Endothelial cell (in vitro differentiated cells): ENCODE measurements at regions not wholly inside any gene's neighbourhood (a gene's known extent, or its start where the extent isn't known, plus 50 kb on each side); places are given as distances from the start of the nearest gene placed in this dataset.

Source experiments
- DNase-seq: peaks from one replicate; pipeline ENCODE4 v3.0.0; 2021; ENCODE audit warnings: low spot score
- H3K27ac Mint-ChIP-seq: one replicate; pipeline ENCODE4 v1.8.0; 2021; ENCODE audit warnings: mixed read lengths, inconsistent platforms; ENCODE audit not compliant: unreplicated experiment
- H3K27me3 Mint-ChIP-seq: one replicate; pipeline ENCODE4 v1.8.0; 2021; ENCODE audit warnings: mild to moderate bottlenecking, moderate library complexity, mixed read lengths, inconsistent platforms; ENCODE audit not compliant: unreplicated experiment
- H3K36me3 Mint-ChIP-seq: one replicate; pipeline ENCODE4 v1.8.0; 2021; ENCODE audit warnings: mild to moderate bottlenecking, low read depth, mixed read lengths, inconsistent platforms; ENCODE audit not compliant: unreplicated experiment
- H3K4me1 Mint-ChIP-seq: one replicate; pipeline ENCODE4 v1.8.0; 2021; ENCODE audit warnings: mild to moderate bottlenecking, mixed read lengths, inconsistent platforms; ENCODE audit not compliant: unreplicated experiment
- H3K4me3 Mint-ChIP-seq: one replicate; pipeline ENCODE4 v1.8.0; 2021; ENCODE audit warnings: mild to moderate bottlenecking, mixed read lengths, inconsistent platforms; ENCODE audit not compliant: unreplicated experiment
- H3K9me3 Mint-ChIP-seq: one replicate; pipeline ENCODE4 v1.8.0; 2021; ENCODE audit warnings: mixed read lengths, inconsistent platforms; ENCODE audit not compliant: unreplicated experiment
- CTCF ChIP-seq: fragments of 200-600 bp; sonication (generic); IDR thresholded peaks from one replicate; pipeline ENCODE4 v1.5.0; 2021; ENCODE audit warnings: antibody characterized with exemption; ENCODE audit not compliant: unreplicated experiment

- Mint-ChIP-seq H3K36me3 (no peaks in the 10 kb centered on the region), H3K4me3 (no peak overlapping the region), H3K9me3 (no peaks in the 10 kb centered on the region), H3K27ac (no peak overlapping the region), H3K4me1 (peaks cover 5% of the 10 kb centered on the region), H3K27me3 (peaks cover 2% of the 10 kb centered on the region)
- no peak for DNase-seq
- TF ChIP-seq CTCF, result no peak
Measured at GRCh38 chr13:85486663-85487062, 312.6 kb downstream of the SLITRK6 start.

DNA sequence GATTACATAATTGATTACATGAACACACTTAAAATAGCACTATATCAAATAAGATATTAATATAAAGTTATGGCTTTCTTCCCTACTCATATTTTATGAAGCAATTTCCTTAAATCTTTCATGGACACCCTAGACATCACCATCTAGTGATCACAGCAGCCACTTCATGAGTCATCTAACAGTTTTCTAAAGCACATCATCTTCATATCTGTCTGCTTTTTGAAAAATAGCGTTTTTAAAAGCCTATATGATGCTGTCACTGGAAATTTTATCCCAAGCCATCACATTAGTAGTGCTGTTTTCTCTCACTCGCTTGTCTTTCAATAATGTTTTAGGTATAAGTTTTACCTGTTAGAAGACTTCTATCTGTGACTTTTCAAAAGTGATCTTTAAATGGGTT is 326.1 kb downstream of the SLITRK6 start:
- Mint-ChIP-seq H3K4me1 (no peaks in the 10 kb centered on the region), H3K27me3 (no peaks in the 10 kb centered on the region), H3K27ac (no peak overlapping the region), H3K9me3 (no peaks in the 10 kb centered on the region), H3K4me3 (no peak overlapping the region), H3K36me3 (no peaks in the 10 kb centered on the region)
- DNase-seq, result no peak
- no peak for TF ChIP-seq CTCF

GRCh38 chr13:85469320-85469719 is 329.9 kb downstream of the SLITRK6 start:
- no peaks in the 10 kb centered on the region for H3K27me3 Mint-ChIP-seq
- H3K4me1 Mint-ChIP-seq, result peaks cover 3% of the 10 kb centered on the region
- no peak for DNase-seq
- H3K9me3 Mint-ChIP-seq, result no peaks in the 10 kb centered on the region
- no peaks in the 10 kb centered on the region for H3K36me3 Mint-ChIP-seq
- no peak overlapping the region for H3K4me3 Mint-ChIP-seq
- H3K27ac Mint-ChIP-seq, result no peak overlapping the region
- TF ChIP-seq CTCF, result no peak

GRCh38 chr13:85462792-85463425 is 336.3 kb downstream of the SLITRK6 start:
- Mint-ChIP-seq H3K4me1 (peaks cover 3% of the 10 kb centered on the region), H3K36me3 (peaks cover 6% of the 10 kb centered on the region), H3K27ac (no peak overlapping the region), H3K27me3 (no peaks in the 10 kb centered on the region), H3K4me3 (no peak overlapping the region), H3K9me3 (peaks cover 4% of the 10 kb centered on the region)
- no peak for DNase-seq
- no peak for TF ChIP-seq CTCF

DNA sequence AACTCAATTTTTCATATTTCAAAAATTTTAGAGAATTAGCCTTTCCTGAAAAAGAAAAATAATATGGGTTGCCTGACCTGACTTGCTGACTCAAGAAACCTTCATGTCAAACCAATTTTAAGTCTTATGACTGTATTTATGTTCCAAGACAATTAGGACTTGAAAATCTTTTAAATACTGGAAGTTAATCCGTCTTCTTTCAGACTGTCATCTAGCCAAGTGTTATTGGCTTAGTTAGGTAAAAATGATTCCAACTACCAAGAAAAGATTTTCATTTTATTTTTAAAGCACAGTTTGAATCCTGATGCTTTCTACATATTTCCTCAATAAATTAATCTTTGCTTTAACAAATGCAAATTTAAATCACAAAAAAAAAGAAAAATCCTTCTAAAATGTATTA is 337.6 kb downstream of the SLITRK6 start:
- TF ChIP-seq CTCF, result no peak
- no peaks in the 10 kb centered on the region for H3K27me3 Mint-ChIP-seq

More for the DNA sequence above, 337.6 kb downstream of the SLITRK6 start:
- Mint-ChIP-seq H3K27ac (no peak overlapping the region), H3K9me3 (peaks cover 9% of the 10 kb centered on the region), H3K36me3 (peaks cover 16% of the 10 kb centered on the region), H3K4me3 (no peak overlapping the region), H3K4me1 (peaks cover 3% of the 10 kb centered on the region)
- no peak for DNase-seq
